ENCODE measurements at regions not wholly inside any gene's neighbourhood (a gene's known extent, or its start where the extent isn't known, plus 50 kb on each side); places are given as distances from the start of the nearest gene placed in this dataset.

DNA sequence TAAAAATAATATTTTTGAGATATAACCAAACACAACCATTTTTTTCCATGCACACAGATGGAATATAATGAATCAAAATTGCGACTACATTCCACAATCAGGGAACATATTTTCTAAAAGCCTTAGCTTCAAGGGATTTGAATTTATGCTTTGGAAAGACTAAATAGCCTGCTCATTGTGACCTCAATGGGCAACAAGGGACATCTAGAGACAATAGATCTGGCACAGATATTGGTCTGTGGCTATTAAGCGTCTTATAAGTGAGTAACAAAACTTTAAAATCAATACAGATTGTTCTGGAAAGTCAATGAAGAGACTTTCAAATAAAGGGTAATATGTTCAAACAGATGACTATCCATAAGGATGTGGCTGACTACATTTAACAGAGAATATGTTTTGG, 660.6 kb upstream of the ADGRL4 start (continued):
- TF ChIP-seq MAX (IDR thresholded peaks at IDR 0.05) (no peak), KDM4A (IDR thresholded peaks at IDR 0.05; ENCODE audit: low read depth, low read length, severe bottlenecking) (no peak)

All from H1 (cell line).